Suppressor macrophage treated with lipopolysaccharide for 4 hours (primary cell): ENCODE measurements at regions not wholly inside any gene's neighbourhood (a gene's known extent, or its start where the extent isn't known, plus 50 kb on each side); places are given as distances from the start of the nearest gene placed in this dataset.
"Not testable (repeated sequence)": the region's sequence is repeated elsewhere in the genome, so short reads cannot be mapped to it uniquely, and the experiment has no call there.

ENCODE experiments used
- DNase-seq: peaks from one replicate; pipeline ENCODE4 v3.0.0-alpha.2; 2020

- not testable (repeated sequence) for DNase-seq
These were observed 958.3 kb downstream of the LTN1 start for GRCh38 chr21:28034334-28034733.

GRCh38 chr21:28032652-28033051, 960.0 kb downstream of the LTN1 start:
- not testable (repeated sequence) for DNase-seq

DNA sequence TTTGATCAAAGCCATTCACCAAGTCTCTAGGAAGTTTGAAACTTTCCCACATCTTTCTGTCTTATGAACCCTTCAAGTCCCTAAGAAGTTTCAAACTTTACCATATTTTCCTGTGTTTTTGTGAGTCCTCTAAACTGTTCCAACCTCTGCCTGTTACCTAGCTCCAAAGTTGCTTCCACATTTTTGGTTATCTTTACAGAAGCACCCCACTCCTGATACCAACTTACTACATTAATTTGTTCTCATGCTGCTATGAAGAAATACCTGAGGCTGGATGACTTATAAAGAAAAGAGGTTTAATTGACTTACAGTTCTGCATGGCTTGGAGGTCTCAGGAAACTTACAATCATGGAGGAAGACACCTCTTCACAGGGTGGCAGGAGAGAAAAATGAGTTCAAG, 961.6 kb downstream of the LTN1 start:
- DNase-seq: not testable (repeated sequence)

- no peak for DNase-seq
These were observed 967.6 kb downstream of the LTN1 start for GRCh38 chr21:28025111-28025510.

DNA sequence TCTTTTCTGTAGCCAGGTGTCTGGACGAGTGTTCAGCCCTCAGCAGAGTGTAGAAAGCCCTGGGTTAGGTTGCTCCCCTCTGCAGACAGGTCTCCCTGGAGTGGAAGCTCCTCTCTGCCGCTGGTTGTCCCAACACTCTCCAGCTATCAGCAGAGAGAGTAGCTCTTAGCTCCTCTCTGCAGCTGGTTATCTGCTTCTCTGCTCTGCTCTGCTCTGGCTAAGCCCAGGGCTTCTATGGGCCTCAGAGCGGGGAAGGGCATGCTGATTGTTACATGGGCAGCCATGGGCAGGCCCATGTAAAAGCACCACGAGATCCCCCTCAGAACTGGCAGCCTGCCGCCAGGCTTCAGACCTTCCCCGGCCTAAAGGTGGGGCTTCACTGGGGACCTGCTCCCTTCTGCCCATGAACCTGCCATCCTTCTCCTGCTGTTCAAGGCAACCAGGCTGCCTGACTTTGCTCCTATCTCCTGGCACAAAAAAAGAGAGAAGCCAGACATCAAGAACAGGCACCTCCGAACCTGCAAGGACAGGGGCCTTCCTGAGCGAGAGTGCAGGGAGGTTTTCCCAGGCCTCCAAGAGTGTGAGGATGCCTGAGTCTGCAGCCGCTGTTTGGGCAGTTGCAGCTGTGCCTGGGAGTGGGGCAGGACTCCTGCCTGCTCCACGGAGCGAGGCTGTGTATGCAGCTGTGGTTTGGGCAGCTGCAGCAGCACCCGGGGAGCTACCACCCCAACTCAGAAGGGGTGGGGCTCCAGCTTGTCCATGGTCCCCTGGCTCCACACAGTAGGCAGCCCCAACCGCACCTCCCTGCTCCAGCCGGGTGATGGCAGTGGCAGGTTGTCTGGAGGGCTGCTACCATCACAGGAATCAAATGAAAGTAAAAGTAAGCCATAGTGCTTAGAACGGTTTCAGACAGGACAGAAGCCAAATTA, 973.7 kb downstream of the LTN1 start:
- no peak for DNase-seq

DNA sequence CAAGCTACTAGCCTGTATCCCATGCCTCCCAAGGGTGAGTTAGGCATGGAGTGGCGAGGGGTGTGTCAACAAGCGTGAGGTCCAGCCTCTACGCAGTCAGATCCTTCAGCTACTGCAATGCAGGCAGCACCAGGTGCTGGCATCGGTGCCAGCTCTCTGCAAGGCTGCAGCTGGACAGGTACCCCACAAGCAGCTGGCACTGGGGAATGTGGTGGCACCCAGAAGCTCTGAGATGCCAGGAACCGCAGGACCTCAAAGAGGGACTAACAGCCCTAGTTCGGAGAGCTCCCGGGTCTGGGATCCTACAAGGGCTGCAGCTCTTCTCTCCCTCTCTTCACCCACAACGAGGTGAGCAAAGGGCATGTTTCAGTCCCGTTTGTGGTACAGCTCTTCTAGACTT, 974.5 kb downstream of the LTN1 start:
- no peak for DNase-seq

DNA sequence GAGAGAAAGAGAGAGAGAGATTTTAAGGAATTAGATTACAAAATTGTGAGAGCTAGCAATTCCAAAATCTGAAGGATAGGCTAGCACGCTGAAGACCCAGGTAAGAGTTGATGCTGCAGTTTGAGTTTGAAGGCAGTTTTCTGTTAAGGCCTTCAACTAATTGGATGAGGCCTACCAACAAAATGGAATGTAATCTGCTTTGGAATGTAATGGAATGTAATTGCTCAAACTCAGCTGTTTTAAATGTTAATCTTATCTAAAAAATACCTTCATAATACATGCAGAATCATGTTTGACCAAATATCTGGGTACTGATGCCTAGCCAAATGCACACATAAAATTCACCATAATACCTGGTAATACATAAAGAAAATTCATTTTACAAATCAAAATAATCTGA, 976.1 kb downstream of the LTN1 start:
- DNase-seq: no peak

GRCh38 chr21:28013123-28013522, 979.6 kb downstream of the LTN1 start:
- not testable (repeated sequence) for DNase-seq

- DNase-seq: not testable (repeated sequence)
These were observed 980.7 kb downstream of the LTN1 start for GRCh38 chr21:28011970-28012369.

DNA sequence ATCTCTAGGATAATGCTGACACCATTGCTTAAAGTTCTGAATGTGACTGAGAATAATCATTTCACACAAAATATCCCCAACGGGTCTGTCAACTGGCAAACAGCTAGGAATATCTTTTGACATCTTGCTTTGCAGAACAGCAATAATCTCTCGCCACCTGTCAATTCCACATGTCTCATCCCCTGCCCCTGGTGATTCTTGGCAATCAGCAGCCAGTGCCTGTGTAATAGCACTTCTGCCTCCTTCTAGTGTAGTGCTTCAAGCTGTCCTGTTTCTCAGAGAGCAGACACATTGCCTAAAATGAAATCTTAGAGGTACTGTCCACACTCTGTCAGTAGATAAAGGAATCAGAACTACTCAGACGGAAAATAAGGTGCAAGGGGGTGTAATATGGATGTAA, 984.4 kb downstream of the LTN1 start:
- DNase-seq: not testable (repeated sequence)

- DNase-seq: not testable (repeated sequence)
These were observed 989.0 kb downstream of the LTN1 start for GRCh38 chr21:28003627-28004026.

DNA sequence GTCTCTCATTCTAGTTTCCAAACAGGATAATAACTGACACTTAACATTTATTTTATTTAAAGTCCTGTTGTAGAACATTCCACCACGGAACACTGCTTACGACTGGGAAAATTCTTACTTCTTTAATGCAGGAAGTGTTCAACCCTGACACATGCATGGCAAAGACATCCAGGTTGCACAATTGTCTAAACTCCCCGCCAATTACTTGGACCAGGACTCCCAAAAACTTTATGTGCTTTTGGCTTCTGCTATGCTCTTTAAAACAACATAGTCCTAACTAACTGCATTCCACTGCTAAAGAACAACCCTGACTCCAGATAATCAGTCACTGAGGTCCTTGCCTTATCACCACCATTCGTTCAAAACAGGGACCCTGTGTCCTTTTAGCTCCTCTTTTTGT, 995.8 kb downstream of the LTN1 start:
- DNase-seq: not testable (repeated sequence)

DNA sequence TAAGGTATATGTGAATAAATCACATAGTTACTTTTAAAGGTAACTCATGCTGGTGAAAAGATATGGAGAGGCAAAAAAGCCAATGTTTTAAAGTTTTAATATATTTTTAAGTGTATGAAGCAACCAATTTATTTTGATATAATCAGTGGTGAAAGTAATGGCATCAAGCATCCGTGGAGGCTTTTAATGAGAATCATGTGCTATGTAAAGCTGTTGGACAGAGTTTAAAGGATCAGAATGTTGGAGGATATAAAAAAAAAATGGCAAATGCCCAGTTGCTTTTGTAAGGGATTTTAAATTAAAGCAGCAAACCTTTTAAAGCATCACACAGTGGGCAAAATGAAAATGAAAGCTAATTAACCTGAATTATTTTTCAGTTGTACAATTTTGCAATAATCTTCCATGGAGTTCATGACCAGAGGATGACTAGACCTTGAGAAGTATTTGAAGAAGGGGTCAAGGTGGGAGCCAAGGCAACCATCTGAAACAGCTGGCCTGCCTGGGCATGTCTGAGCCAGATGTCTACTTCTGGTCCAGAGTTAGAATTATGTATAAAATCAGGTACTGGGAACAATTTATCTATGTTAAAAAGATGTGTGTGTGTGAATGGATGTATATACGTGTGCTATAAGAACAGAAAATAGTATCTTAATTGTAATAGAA, 1007.9 kb downstream of the LTN1 start:
- not testable (repeated sequence) for DNase-seq

DNA sequence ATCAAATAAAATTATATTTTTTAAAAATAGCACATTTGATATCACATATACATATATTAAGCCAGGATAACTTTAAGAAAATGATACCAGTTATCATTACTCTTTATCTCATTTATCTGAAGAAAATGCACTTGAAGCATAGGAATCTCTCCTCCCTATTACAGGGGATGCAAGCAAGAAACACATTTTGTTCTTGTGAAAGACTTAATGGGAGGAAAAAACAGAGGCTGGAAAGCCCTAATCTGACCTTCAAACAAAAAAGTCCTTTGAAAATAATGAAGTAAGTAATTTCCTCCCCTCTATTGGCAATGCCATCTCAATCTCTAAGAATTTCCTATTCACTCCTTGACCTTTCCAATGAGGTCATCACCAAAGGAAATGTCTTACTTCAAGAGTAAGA, 1012.6 kb upstream of the ADAMTS5 start:
- not testable (repeated sequence) for DNase-seq

- no peak for DNase-seq
These were observed 1008.6 kb upstream of the ADAMTS5 start for GRCh38 chr21:27975514-27975913.

DNA sequence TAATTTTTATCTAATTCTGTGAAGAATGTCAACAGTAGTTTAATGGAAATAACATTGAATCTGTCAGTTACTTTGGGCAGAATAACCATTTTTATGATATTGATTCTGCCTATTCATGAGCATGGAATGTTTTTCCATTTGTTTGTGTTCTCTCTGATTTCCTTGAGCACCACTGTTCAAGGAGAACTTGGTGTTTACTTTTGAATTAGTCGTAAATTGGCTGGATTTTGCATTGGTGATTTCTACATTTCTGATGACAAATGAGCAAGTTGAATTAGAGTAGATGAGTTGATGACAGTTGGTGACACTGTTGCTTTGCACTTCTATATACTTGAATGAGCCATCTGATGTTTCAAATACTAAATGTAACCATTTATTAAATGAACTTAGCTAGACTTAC, 1007.3 kb upstream of the ADAMTS5 start:
- not testable (repeated sequence) for DNase-seq

DNA sequence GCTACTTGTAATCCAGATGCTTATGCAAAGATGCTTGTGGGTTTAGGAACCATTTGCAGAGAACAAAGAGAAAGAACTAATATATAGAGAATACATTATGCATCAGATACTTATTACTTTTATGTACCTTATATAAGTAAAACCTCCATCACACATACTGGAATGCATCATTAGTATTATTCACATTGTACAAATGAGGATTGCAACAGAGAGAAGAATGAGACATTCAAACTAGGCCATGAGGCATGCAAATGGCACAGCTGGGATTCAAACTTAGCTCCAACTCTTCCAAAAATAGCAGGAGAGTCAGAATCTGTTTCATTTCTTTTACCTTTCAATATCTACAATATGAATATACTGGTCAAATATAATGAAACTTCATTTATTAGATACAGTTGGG, 1001.4 kb upstream of the ADAMTS5 start:
- DNase-seq: not testable (repeated sequence)

DNA sequence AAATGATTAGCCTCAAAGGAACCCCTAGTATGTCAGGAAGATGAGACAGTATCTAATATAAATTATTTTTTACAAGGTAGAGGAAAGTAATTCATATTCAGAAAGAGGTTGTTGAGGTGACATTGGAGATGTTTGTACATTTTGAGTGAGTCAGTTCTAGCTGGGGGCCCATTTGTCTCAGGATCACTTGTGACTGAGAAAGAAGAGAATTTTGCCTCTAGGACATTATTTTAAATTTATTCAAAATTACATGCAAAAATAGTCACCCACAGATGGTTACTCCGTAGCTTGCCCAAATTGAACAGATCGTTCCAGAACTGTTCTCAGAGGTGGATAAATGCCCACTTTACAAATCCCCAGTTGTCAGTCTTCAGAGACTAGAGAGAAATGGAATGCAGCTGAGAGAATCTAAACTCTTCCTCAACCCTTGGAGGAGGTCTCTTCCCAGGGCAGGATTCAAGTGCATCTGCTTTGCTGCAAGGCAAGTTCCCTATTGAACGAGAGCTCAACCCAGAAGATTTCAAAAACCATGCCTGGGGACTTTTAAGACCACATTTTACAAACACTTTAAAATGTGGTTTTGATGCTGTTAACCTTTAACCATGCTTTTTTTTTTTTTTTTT, 987.8 kb upstream of the ADAMTS5 start:
- no peak for DNase-seq

DNA sequence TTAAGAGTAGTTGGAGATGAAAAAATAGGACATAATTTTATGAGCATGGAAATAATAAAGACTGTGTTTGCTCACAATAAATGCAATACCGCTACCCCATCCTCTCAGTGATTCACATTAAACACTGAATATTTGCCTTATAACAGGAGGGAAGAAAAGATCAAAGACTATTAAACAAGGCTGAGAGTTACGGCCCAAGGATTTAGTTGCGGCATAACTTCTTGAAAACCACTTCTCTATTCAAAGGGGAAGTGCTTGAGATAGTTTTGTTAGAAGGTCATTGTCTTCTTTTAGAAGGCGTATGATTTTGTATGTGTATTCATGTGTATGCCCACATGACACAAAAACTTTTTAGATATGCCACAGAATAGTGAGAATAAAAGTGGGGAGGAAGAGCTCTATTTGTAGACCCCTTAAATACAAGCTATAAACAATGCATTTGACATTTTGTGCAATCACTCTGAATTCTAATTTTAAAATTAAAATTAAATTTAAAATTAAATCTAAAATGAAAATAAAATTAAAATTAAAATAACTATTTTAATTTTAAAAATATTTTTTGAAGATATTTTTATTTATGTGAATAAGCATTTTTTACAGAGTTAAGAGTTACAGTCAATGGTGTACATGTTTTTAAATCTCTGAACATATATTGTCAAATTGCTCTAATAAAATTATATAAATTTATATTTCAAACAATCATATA, 986.6 kb upstream of the ADAMTS5 start:
- peak; percentile 26 for DNase-seq

DNA sequence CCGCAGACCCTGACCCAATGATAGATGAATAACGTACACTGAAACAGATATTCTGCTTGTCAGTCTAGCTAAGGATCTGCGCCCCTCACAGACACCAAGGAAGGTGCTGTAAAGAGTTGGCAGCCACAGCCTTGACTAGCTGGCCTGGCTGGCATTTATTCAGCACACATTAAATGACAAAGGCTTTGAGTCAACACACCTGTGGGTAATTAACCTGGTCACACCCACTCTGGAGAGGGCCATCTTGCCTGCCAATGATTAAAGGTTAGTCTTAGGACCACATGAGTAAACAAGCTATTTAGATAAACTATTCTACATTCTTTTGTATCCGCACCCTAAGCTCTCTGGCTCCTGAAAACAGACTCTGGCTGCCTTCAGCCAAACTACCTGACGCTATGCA, 982.2 kb upstream of the ADAMTS5 start:
- not testable (repeated sequence) for DNase-seq

- DNase-seq: not testable (repeated sequence)
These were observed 963.4 kb upstream of the ADAMTS5 start for GRCh38 chr21:27930108-27930767.

GRCh38 chr21:27929179-27929578, 962.3 kb upstream of the ADAMTS5 start:
- not testable (repeated sequence) for DNase-seq
